NOMO-1 (cell line): ENCODE measurements at regions not wholly inside any gene's neighbourhood (a gene's known extent, or its start where the extent isn't known, plus 50 kb on each side); places are given as distances from the start of the nearest gene placed in this dataset.

Experiments used
- DNase-seq, 2 experiments: peaks; one replicate each; lab custom pipeline; 2025; ENCODE audit not compliant: unreplicated experiment in 2 of 2; lab: John Stamatoyannopoulos, UW

DNA sequence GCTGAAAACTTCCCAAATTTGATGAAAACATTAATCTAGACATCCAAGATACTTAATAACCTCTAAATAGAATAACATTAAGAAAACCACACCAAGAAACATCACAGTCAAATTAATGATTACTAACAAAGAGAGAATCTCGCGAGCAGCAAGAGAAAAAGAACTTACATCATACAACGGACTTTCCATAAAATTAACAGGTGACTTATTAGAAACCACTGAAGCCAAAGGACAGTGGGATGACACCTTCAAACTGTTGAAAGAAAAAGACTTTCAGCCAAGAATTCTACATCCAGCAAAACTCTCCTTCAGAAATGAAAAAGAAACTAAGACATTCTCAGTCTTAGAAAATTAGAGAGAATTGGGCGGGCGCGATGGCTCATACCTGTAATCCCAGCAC, 232.0 kb downstream of the SNCA start:
- no peak for DNase-seq

DNA sequence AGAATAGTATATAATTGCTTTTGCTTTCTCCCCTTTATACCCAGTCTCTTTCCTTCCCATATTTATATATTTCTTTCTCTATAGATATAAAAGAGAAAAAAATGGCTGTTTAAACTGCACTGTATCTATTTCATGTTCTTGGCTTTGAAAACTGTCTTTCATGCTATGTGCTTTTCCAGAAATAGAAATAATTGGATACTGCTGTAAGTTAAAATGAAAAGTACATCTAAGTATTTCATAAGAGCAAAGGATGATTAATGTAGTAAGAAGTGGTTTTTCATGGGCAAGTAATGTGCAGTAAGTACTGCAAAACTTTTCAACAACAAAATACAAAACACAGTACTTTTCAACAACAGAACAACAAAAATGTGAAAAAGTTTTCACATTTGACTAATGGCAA, 237.9 kb downstream of the SNCA start:
- DNase-seq: no peak

DNA sequence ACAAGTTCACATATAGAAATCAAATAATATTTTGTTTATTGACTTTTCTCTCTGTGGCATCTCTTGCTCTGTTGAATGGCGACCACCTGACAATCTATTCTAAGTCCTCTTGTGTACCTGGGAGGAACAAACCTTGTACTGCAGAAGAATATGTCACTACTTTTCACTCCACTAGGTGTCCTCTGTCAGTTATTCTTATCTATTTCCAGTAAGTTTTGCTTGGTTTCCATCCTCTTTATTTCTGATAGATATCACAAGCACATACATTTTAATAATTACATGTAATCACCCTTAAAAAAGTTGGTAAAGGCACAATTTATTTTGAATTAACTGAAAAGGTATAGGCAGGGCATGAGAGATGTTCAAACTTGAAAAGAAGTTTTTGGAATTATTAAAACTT, 238.4 kb downstream of the SNCA start:
- DNase-seq: no peak

DNA sequence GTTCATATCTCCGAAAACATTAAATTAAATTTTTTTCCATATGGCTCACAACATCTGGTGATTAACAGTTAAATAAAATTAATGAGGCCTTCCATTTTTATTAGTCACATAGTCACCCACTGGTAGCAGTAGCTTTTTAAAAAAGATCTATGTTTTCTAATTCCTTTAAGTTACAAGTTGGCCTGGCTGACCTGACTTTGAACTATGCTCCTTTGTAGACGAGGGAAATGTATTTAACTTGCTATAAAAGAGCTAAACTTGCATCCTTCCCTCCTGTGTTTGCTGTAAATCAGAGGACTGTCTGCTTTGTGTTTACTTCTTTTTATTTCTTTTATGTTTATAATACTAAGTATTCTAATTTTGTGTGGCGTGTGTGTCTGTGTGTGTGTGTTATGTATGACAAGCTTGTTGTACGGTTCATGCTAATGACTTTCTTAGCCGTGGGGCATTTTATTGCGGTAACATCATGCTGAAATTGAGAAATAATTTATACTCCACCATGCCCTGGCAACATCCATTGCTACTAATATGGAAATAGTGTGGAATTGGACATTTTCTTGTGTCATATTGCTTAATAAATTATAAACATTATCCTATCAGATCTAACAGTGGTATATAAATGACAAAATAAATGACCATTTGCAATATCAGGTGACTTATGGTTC, 241.7 kb downstream of the SNCA start:
- DNase-seq: no peak

DNA sequence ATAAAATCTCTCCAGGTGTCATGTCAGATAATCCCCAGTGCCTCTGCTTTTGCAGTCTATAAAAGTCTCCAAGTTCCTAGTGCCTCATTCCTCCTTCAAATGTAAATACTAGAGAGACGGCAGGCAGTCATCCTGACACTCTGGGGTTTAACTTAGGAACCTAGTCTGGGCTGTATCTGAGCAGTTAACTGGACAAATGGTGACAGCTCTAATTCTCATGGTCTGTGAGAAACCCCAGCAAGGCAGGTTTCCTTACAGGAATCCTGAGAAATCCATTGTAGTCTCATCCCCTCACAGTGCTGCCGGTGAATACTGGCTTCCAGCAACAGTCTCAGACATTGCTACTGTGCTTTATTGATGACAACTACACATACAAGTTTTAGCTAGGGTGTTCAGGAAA, 246.8 kb downstream of the SNCA start:
- no peak for DNase-seq

DNA sequence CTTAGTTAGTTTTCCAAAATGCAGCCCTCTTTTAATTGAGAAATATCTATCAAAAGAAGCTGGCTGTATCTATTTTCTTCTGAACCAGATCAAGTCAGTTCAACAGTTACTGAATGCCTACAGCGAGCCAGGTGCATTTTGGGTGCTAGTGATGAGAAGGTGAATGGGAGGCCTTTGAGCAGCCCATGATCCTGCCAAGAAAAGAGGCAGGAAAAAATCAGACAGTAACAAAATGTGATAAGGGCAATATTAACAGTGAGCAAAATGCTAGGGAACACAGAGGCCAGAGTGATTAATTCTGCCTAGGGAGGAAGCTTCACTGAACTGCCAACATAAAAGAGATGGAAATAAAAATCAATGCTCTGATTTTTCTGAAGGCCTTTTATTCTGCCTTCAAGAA, 248.5 kb downstream of the SNCA start:
- no peak for DNase-seq

DNA sequence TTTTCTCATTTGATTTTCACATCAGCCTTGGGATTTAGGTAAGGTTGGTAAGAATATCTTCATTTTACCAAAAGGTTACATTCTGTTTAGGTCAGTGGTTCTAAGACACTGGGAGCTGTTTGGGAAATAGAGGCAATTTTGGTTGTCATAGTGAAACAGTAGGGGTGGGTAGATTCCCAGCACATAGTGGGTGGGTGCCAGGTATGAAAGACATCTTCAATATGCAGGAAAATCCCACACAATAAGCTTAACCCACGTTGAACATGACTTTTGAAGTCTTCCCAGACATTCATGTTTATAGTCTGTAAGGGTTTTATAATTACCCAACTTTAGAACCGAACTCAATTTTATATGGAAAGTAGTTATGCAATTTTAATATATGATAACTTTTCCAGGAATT, 249.6 kb downstream of the SNCA start:
- DNase-seq: no peak

DNA sequence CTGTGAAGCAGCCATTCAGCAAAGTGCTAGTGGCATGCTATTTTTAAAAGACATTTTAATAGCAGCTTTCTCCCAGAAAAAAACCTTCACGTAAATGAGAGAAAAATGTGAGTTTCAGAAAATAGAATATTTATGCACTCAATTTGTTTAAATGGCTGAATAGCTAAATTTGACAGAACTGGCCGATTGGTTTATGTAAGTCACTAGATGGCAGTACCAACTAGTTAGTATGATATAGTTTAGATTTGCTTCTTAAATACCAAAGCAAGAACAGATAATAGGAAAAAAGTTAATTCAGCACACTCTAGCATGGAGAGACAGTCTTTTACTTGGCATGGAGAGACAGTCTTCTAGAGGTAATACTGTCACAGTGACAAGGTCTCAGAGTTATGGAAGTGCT, 250.1 kb downstream of the SNCA start:
- DNase-seq: no peak

DNA sequence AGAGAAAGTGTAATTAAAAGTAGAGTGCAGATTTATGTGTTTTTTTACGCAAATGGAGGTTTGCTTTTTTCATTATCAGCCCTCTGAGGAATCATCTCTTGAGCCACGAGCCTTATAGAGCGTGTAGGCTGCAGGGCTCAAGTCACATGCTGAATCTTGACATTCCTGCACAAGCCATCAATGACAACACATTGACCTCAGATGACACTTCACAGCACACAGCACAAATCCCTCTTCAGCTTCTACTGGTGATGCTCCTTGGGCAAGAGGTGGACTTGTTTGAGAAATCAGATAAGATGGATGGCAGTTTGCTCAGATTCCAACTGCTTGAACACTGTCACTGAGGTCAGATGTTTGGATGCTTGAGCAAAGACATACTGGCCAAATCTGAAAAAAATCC, 250.6 kb downstream of the SNCA start:
- no peak for DNase-seq

DNA sequence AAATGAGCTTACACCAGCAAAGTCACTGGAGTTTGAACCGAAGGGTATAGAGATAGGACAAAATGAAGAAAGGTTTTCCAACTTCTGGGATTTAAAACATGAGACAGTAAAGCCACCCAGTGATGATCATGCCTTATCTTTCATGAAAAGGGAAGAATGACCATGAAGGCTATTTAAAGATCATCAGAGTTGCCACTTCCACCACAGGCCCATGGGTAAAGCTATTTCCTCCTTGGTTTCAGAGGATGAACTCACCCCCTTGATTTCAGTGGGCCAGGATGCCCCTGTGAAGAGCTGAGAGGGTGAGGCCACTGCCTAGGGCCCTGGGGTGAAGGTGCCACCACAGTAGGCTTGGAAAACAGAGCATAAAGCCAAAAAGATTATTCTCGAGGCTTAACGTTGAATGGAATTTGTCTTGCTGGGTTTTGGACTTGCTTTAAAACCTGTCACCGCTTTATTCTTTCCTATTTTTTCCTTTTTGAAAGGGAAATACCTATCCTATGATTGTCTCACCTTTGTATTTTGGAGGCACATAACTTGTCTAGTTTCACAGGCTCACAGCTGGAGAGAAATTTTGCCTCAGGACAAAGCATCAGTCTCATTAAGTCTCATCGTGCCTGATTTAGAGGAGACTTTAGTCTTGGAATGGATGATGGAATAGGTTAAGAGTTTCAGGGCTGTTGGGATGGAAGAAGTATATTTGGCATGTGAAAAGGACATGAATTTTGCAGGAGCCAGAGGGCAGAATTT, 254.0 kb downstream of the SNCA start:
- no peak for DNase-seq

DNA sequence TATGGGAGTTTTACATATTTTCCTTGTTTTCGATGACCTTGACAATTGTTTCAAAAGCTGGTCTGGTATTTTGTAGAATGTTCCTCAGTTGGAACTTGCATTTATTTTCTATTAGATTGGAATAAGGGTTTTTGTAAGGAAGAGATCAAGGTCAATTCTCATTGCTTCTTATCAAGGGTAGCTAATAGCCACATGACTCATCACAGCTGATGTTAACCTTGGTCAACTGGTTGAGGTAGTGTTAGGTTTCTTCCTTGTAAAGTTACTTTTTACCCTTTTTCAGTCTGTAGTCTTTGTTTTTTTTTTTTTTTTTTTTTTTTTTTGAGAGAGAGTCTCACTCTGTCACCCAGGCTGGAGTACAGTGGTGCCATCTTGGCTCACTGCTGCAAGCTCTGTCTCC, 257.2 kb downstream of the SNCA start:
- DNase-seq: no peak

DNA sequence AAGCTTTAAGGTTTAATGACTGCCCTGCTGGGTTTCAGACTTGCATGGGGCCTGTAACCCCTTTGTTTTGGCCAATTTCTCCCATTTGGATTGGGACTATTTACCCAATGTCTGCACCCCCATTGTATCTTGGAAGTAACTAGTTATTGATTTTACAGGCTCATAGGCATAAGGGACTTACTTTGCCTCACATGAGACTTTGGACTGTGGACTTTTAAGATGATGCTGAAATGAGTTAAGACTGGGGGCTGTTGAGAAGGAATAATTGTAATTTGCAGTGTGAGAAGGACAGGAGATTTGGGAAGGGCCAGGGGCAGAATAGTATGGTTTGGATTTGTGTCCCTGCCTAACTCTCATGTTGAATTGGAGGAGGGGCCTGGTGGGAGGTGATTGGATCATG, 260.7 kb downstream of the SNCA start:
- no peak for DNase-seq

DNA sequence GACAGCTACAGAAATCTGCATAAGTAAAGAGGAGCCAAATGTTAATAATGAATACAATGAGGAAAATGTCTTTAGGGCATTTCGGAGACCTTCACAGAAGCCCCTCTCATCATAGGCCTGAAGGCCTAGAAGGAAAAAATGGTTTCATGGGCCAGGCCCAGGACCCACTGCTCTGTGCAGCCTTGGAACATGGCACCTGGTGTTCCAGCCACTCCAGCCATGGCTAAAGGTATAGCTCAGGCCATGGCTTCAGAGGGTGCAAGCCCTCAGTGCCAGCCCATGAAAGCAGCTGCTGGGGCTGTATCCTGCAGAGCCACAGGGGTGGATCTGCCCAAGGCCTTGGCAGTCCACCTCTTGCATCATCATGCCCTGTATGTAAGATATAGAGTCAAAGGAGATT, 261.1 kb downstream of the SNCA start:
- no peak for DNase-seq

DNA sequence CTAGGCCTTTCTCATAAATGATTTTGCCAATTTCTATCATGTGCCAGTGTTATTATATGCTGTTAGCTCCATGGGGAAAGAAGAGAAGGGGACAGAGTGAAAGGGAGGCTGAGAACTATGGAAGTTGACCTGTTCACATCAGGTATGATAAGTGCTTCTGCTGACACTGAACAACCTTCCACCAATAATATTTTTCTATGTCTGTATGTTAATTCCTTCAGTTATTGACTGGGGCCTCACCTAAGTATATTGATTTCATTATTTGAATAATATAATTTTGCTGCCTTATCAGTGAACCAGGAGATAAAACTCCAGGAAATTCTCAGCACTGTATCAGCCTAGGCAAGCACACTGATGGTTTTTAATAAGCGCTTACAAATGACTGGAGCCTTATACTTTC, 262.8 kb downstream of the SNCA start:
- no peak for DNase-seq

DNA sequence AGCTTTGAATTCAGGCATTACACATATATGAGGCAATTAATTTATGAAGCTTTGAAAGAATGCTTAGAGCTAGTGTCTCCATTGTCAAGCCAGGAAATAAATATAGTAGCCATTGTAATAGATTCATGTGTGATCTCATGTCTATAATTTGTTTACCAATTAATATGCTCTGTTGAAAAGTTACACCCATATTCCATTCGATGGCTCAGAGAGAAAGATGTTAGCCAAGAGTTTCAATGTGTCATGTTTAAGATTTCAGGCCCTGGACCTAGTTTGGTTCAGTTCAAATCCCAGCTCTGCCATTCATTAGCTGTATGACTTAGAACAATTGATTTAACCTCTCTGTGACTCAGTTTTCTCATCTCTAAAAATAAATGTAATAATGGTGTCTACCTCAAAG, 263.3 kb downstream of the SNCA start:
- no peak for DNase-seq

DNA sequence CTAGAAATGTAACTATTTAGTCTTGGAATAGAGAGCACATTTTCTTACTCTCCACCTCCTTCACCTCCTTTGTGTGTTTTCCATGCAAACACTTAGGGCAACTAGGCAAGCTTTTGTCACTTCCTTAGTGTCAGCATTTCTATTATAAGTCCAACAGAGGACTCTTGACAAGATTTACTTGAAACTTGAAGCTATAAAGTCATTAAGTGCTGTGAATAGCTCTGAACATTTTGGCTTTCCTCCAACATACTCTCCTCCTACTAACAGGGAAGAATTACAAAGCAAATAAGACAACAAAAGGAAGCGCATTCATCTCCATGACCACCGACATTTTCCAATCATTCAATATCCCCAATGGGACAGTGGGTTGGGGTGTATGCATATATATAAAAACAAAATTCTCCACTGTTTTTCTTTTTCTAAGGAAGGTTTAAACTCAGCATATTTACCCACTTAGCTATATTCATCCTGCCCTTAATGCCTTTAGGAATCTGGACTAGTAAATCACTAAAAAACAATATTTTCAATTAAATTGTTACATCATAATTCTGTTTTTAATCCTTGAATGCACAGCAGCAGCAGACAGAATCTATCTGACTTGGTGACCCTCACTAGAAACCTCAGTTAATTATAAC, 264.6 kb downstream of the SNCA start:
- no peak for DNase-seq

DNA sequence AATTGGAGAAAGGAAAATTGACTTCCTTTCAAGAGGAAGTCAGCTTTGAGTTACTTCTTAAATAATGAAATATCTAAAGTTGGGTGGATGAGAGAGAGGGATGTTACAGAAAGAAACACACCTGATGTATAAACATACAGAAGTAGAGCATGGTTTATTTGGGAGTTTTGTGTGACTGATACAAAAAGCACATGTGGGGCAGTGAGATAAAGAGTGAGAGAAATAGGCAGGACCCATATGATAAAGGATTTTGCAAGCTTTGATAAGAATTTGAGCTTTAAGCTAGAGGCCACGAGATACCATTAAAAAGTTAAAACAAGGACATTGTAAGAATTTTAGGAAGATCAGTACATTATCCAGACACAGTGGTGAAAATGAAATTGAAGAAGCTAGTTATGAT, 263.3 kb upstream of the GPRIN3 start:
- DNase-seq: no peak

DNA sequence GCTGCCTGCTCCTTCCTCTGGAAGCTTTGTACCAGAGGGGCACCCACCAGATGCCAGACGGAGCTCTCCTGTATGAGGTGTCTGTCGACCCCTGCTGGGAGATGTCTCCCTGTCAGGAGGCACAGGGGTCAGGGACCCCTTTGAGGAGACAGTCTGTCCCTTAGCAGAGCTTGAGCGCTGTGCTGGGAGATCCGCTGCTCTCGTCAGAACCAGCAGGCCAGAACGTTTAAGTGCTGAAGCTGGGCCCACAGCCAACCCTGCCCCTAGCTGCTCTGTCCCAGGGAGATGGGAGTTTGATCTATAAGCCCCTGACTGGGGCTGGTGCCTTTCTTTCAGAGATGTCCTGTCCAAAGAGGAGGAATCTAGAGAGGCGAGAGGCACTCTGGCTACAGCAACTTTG, 260.3 kb upstream of the GPRIN3 start:
- no peak for DNase-seq

DNA sequence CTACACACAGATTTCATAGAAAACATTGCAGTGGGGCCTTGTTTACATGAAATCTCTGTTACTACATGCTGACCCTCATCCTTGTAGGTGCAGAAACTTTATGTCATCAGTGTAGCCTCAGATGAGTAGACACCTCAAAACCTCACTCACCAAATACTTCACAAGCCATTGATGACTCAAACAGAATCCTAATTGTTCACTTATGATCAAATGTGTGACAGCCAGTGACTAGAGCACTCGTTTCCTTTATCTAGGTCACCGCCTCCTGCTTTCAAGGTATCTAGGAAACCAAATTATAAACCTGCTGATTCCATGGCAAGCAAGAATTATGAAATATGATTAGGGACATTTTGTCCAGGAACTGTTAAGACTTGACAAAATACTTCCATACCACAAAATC, 255.8 kb upstream of the GPRIN3 start:
- DNase-seq: no peak

DNA sequence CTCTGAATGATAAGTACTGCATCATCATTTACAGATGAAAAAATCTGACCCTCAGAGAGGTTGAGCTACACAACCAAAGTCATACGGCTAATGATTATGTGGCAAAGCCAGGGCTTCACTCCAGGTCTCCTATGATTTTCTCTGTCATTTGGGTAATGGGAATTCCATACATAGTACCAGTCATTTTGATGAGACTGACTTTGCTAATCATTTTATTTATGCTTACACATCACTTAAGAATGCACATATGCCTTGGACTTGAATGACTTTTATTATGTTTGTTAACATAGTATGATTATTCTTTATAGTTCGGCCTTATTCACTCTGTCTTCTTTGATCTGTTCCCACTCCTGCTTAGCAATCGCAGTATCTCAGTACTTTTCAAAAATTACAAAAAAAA, 255.1 kb upstream of the GPRIN3 start:
- DNase-seq: no peak

DNA sequence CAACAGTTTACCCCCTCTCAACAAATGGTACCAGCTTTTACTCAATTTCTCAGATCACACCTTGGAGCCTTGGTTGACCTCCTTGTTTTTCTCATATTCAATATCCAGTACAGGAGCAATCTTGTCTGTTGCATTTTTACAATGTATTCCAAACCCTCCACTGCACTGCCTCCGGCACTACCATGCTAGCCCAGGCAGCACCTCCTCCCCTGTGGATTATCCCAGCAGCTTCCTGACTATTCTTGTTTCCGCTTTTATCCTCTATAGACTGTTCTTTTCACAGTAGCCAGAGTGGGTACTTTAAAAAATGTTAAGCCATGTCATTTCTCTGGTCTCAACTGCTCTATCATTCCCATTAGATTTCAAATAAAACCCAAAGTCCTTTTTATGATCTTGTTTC, 253.4 kb upstream of the GPRIN3 start:
- DNase-seq: no peak

DNA sequence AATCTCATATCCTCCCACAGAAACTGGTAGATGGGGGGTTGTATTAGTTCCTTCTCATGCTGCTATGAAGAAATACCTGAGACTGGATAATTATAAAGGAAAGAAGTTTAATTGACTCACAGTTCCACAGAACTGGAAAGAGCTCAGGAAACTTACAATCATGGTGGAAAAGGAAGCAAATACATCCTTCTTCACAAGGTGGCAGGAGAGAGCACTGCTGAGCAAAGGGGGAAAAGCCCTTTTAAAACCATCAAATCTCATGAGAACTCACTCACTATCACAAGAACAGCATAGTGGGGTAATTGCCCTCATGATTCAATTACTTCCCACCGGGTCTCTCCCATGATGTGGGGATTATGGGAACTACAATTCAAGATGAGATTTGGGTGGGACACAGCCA, 250.5 kb upstream of the GPRIN3 start:
- no peak for DNase-seq
